HCT116 (cell line): ENCODE measurements at regions not wholly inside any gene's neighbourhood (a gene's known extent, or its start where the extent isn't known, plus 50 kb on each side); places are given as distances from the start of the nearest gene placed in this dataset.

Experiments used
- ATAC-seq: fragments of 200-7000 bp; cut with Tn5 transposase; 2 replicates; pipeline ENCODE4 v1.9.1; 2020; ENCODE audit warnings: mild to moderate bottlenecking, moderate library complexity
- BruUV-seq: library from RNA; stranded (reverse); fragments of 400-500 nt; replicated peaks from 2 replicates; lab custom pipeline; 2021; lab: Mats Ljungman, UMichigan
- CTCF ChIA-PET: fragments of 300-600 bp; sonication (Branson Sonifier 250); formaldehyde crosslinking; loops from one replicate; lab custom pipeline; 2021; ENCODE audit warnings: antibody characterized with exemption; lab: Charles Lee
- POLR2A ChIA-PET: fragments of 300-600, 350-600 bp; sonication (Branson Sonifier 250); formaldehyde crosslinking; loops from one replicate; lab custom pipeline; 2021; ENCODE audit warnings: antibody characterized with exemption; lab: Charles Lee
- RAD21 ChIA-PET, 2 experiments: fragments of 300-600 bp; sonication (Branson Sonifier 250); formaldehyde crosslinking; loops; one replicate each; lab custom pipeline; 2023; ENCODE audit warnings: low total read pairs in 2 of 2; ENCODE audit not compliant: uncharacterized antibody in 2 of 2, unreplicated experiment in 2 of 2, low non-redundant PET in 1 of 2; lab: Charles Lee
- DNase-seq: peaks from one replicate; pipeline ENCODE4 v3.0.0-alpha.2; 2010; ENCODE audit warnings: low read depth, low spot score
- H2AFZ ChIP-seq: fragments of 200-600 bp; shearing (Covaris generic), sonication (generic); 2 replicates; pipeline ENCODE4 v1.6.1; 2017; ENCODE audit warnings: low read depth, mixed run types, mixed read lengths, antibody characterized with exemption, low read length; ENCODE audit not compliant: poor library complexity, severe bottlenecking
- H3K27ac ChIP-seq: 2 replicates; pipeline ENCODE4 v1.5.1; 2012; ENCODE audit warnings: low read depth, low read length
- H3K27me3 ChIP-seq: fragments of 200-600 bp; sonication (generic); 2 replicates; pipeline ENCODE4 v1.6.1; 2016; ENCODE audit warnings: mixed run types, low read length, mixed read lengths; ENCODE audit not compliant: insufficient read depth
- H3K36me3 ChIP-seq, 2 experiments: fragments of 200-500 bp in 1 of 2; fragments of 200-600 bp in 1 of 2; sonication (Bioruptor generic) in 1 of 2; sonication (generic) in 1 of 2; 2 replicates each; pipeline versions ENCODE4 v1.5.1 to v1.6.1; 2014 to 2016; ENCODE audit warnings: low read length in 2 of 2, inconsistent platforms in 1 of 2, mixed read lengths in 1 of 2, mixed run types in 1 of 2; ENCODE audit not compliant: insufficient read depth in 2 of 2, control insufficient read depth in 1 of 2
- H3K4me1 ChIP-seq, 2 experiments: fragments of 200-600 bp in 1 of 2; sonication (generic) in 1 of 2; 2 replicates each; pipeline versions ENCODE4 v1.5.1 to v1.6.1; 2012 to 2017; ENCODE audit warnings: low read length in 2 of 2, inconsistent platforms in 1 of 2, mild to moderate bottlenecking in 1 of 2, mixed read lengths in 1 of 2, mixed run types in 1 of 2, moderate library complexity in 1 of 2; ENCODE audit not compliant: insufficient read depth in 2 of 2, control insufficient read depth in 1 of 2
- H3K4me2 ChIP-seq: fragments of 200-600 bp; sonication (generic); 2 replicates; pipeline ENCODE4 v1.6.1; 2017; ENCODE audit warnings: mixed run types, low read length, mixed read lengths
- H3K4me3 ChIP-seq, 2 experiments: fragments of 200-600 bp in 1 of 2; sonication (generic) in 1 of 2; replicated peaks in 1 of 2; 2 replicates each; pipeline ENCODE4 v1.5.1; 2011 to 2016; ENCODE audit warnings: low read length in 2 of 2, control low read depth in 1 of 2, low read depth in 1 of 2, mild to moderate bottlenecking in 1 of 2, mixed read lengths in 1 of 2, mixed run types in 1 of 2
- H3K79me2 ChIP-seq: fragments of 200-600 bp; sonication (generic); 2 replicates; pipeline ENCODE4 v1.6.1; 2017; ENCODE audit warnings: mild to moderate bottlenecking, mixed run types, low read length, moderate library complexity, mixed read lengths; ENCODE audit not compliant: insufficient read depth
- H3K9ac ChIP-seq: fragments of 200-600 bp; sonication (generic); 2 replicates; pipeline ENCODE4 v1.6.1; 2016; ENCODE audit warnings: low read length, mixed read lengths
- H3K9me2 ChIP-seq: fragments of 200-600 bp; sonication (generic), shearing (Covaris generic); 2 replicates; pipeline ENCODE4 v1.6.1; 2017; ENCODE audit warnings: mixed run types, mild to moderate bottlenecking, moderate library complexity; ENCODE audit not compliant: insufficient read depth
- H3K9me3 ChIP-seq, 2 experiments: fragments of 200-500 bp in 1 of 2; fragments of 200-600 bp in 1 of 2; sonication (Bioruptor generic) in 1 of 2; sonication (generic) in 1 of 2; 2 replicates each; pipeline ENCODE4 v1.6.1; 2014 to 2017; ENCODE audit warnings: low read length in 2 of 2, mixed read lengths in 2 of 2, inconsistent platforms in 1 of 2, low read depth in 1 of 2, mild to moderate bottlenecking in 1 of 2, mixed run types in 1 of 2, moderate library complexity in 1 of 2; ENCODE audit not compliant: control insufficient read depth in 1 of 2, insufficient read depth in 1 of 2
- H4K20me1 ChIP-seq: fragments of 200-600 bp; sonication (generic), shearing (Covaris generic); 2 replicates; pipeline ENCODE4 v1.6.1; 2017; ENCODE audit warnings: mixed run types, mild to moderate bottlenecking, moderate library complexity; ENCODE audit not compliant: insufficient read depth
- ELF1 ChIP-seq: IDR thresholded peaks from 2 replicates; pipeline ENCODE4 v1.6.1; 2012; ENCODE audit warnings: low read depth, borderline replicate concordance
- EZH2 ChIP-seq: fragments of 200-600 bp; sonication (generic); IDR thresholded peaks from 2 replicates; pipeline ENCODE4 v1.6.1; 2017; ENCODE audit warnings: antibody characterized with exemption, mixed run types
- FOSL1 ChIP-seq: IDR thresholded peaks from 2 replicates; pipeline ENCODE4 v1.6.1; 2012; ENCODE audit warnings: low read depth
- RAD21 ChIP-seq: IDR thresholded peaks from 2 replicates; pipeline ENCODE4 v1.6.1; 2012; ENCODE audit warnings: low read depth, mild to moderate bottlenecking
- REST ChIP-seq: IDR thresholded peaks from 2 replicates; pipeline ENCODE4 v1.6.1; 2012; ENCODE audit warnings: low read depth
- ZNF274 ChIP-seq: fragments of 200-500 bp; sonication (Bioruptor generic); IDR thresholded peaks from 2 replicates; pipeline ENCODE4 v1.6.1; 2014; ENCODE audit warnings: mild to moderate bottlenecking, low read depth, low read length, inconsistent platforms
- intact Hi-C: fragments of 100-400 bp; cut with micrococcal nuclease; formaldehyde crosslinking; loops from 2 replicates; pipeline ENCODE4 v1.10.0; 2022
- TF ChIP-seq, protein P1 (sequence below), 3 experiments: fragments of 200-600 bp in 1 of 3; sonication (generic) in 1 of 3; IDR thresholded peaks in 2 of 3; conservative IDR thresholded peaks in 1 of 3; 2 replicates each; pipeline ENCODE4 v1.5.1; 2012 to 2017; ENCODE audit warnings: low read depth in 2 of 3, low read length in 2 of 3, antibody characterized with exemption in 1 of 3, borderline replicate concordance in 1 of 3, control low read depth in 1 of 3, mild to moderate bottlenecking in 1 of 3, mixed read lengths in 1 of 3, mixed run types in 1 of 3, moderate library complexity in 1 of 3; ENCODE audit not compliant: insufficient read depth in 1 of 3

DNA sequence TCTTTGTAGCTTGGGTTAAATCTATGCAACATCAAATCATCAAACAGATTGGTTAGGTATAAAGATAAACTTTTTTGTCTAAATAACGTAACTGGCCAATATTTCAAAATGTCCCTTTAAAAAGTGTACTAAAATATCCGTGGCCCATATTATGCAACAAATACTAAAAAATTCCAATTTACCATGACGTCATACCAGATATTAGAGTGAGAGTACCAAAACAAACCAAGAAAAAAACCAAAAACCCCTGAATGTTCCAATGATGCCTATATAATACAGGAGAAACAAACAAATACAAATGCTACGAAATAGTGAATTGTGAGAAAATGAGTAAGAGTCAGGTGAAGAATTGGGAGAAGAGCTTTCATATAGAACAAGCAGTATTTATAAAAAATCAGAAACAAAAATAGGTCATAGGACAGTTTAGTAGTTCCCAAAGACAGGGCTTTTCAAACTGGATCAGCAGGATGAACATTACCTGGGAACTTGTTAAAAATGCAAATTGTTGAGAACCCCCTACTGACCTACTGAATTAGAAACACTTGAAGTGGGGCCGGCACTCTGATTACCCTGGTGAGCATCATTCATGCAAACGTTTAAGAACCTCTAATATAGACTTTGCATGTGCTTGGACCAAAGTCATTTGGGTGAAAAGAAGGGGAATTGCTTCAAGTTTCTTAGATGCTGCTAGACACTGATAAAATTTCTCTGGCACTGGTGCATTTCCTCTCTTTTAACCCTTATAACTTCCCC, 753.7 kb downstream of the DSC3 start:
- intact Hi-C loops = loop anchor here (10.0 kb wide), 1 partner anchor 404 kb away; no protein-coding TSS in a partner anchor

More for the DNA sequence above, 753.7 kb downstream of the DSC3 start:
- Histone ChIP-seq H4K20me1 (no peaks in the 10 kb centered on the region), H3K79me2 (no peaks in the 10 kb centered on the region), H3K9ac (no peak overlapping the region), H3K27ac (no peak overlapping the region), H3K36me3 (no peaks in the 10 kb centered on the region), H3K4me2 (no peak overlapping the region), H3K4me1 (no peaks in the 10 kb centered on the region), H3K27me3 (no peaks in the 10 kb centered on the region), H3K9me2 (no peaks in the 10 kb centered on the region), H3K4me3 (no peak overlapping the region), H2AFZ (no peak overlapping the region), H3K9me3 (no peaks in the 10 kb centered on the region)
- RAD21 ChIA-PET = no interaction called here
- no peak for ATAC-seq
- no TSS peak for BruUV-seq
- no peak for DNase-seq
- TF ChIP-seq FOSL1 = no peak
- TF ChIP-seq ELF1 = no peak
- TF ChIP-seq RAD21 = no peak
- TF ChIP-seq EZH2 = no peak
- no peak for TF ChIP-seq ZNF274
- TF ChIP-seq, protein P1, sequence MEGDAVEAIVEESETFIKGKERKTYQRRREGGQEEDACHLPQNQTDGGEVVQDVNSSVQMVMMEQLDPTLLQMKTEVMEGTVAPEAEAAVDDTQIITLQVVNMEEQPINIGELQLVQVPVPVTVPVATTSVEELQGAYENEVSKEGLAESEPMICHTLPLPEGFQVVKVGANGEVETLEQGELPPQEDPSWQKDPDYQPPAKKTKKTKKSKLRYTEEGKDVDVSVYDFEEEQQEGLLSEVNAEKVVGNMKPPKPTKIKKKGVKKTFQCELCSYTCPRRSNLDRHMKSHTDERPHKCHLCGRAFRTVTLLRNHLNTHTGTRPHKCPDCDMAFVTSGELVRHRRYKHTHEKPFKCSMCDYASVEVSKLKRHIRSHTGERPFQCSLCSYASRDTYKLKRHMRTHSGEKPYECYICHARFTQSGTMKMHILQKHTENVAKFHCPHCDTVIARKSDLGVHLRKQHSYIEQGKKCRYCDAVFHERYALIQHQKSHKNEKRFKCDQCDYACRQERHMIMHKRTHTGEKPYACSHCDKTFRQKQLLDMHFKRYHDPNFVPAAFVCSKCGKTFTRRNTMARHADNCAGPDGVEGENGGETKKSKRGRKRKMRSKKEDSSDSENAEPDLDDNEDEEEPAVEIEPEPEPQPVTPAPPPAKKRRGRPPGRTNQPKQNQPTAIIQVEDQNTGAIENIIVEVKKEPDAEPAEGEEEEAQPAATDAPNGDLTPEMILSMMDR (IDR thresholded peaks at IDR 0.05 in 2 of 3, conservative IDR thresholded peaks at IDR 0.05 in 1 of 3; ENCODE audit: borderline replicate concordance in 1 of 3, insufficient read depth in 1 of 3, low read depth in 2 of 3, low read length in 2 of 3) = no peak
- no peak for TF ChIP-seq REST
- POLR2A ChIA-PET = no interaction called here
- CTCF ChIA-PET = no interaction called here
